ENCODE measurements at regions not wholly inside any gene's neighbourhood (a gene's known extent, or its start where the extent isn't known, plus 50 kb on each side); places are given as distances from the start of the nearest gene placed in this dataset.
"Not testable (repeated sequence)": the region's sequence is repeated elsewhere in the genome, so short reads cannot be mapped to it uniquely, and the experiment has no call there.

GRCh38 chr11:116059919-116060318, 555.7 kb upstream of the CADM1 start:
- no peak for DNase-seq

- no peak for DNase-seq
These were observed 552.8 kb upstream of the CADM1 start for GRCh38 chr11:116057000-116057399.

- DNase-seq, result no peak
These were observed 550.8 kb upstream of the CADM1 start for GRCh38 chr11:116055064-116055463.

GRCh38 chr11:116053548-116053919, 549.3 kb upstream of the CADM1 start:
- no peak for DNase-seq

- no peak for DNase-seq
These were observed 548.7 kb upstream of the CADM1 start for GRCh38 chr11:116052603-116053547.

- DNase-seq, result no peak
These were observed 547.3 kb upstream of the CADM1 start for GRCh38 chr11:116051494-116051893.

GRCh38 chr11:116049383-116049782, 545.2 kb upstream of the CADM1 start:
- DNase-seq, result no peak

- no peak for DNase-seq
These were observed 541.9 kb upstream of the CADM1 start for GRCh38 chr11:116046127-116046526.

- DNase-seq, result no peak
These were observed 540.7 kb upstream of the CADM1 start for GRCh38 chr11:116044941-116045340.

GRCh38 chr11:116044520-116044919, 540.3 kb upstream of the CADM1 start:
- DNase-seq, result no peak

- DNase-seq, result no peak
These were observed 539.6 kb upstream of the CADM1 start for GRCh38 chr11:116043857-116044256.

GRCh38 chr11:116043059-116043458, 538.8 kb upstream of the CADM1 start:
- not testable (repeated sequence) for DNase-seq

- DNase-seq, result no peak
These were observed 537.9 kb upstream of the CADM1 start for GRCh38 chr11:116042146-116042545.

GRCh38 chr11:116037861-116038260, 533.6 kb upstream of the CADM1 start:
- no peak for DNase-seq

- no peak for DNase-seq
These were observed 531.8 kb upstream of the CADM1 start for GRCh38 chr11:116035977-116036376.

- DNase-seq, result no peak
These were observed 529.8 kb upstream of the CADM1 start for GRCh38 chr11:116033931-116034553.

- DNase-seq, result no peak
These were observed 526.6 kb upstream of the CADM1 start for GRCh38 chr11:116030697-116031331.

GRCh38 chr11:116028506-116028905, 524.3 kb upstream of the CADM1 start:
- not testable (repeated sequence) for DNase-seq

- no peak for DNase-seq
These were observed 495.2 kb upstream of the CADM1 start for GRCh38 chr11:115999437-115999836.

- no peak for DNase-seq
These were observed 492.6 kb upstream of the CADM1 start for GRCh38 chr11:115996808-115997188.

GRCh38 chr11:115996125-115996807, 492.1 kb upstream of the CADM1 start:
- no peak for DNase-seq

- no peak for DNase-seq
These were observed 489.4 kb upstream of the CADM1 start for GRCh38 chr11:115993590-115993989.

GRCh38 chr11:115990004-115990447, 485.8 kb upstream of the CADM1 start:
- peak; percentile 8 for DNase-seq

Measured in hematopoietic multipotent progenitor cell treated with erythropoietin and hydrocortisone succinate and interleukin-3 and kit ligand, for 6 days (in vitro differentiated cells).